ENCODE measurements at regions not wholly inside any gene's neighbourhood (a gene's known extent, or its start where the extent isn't known, plus 50 kb on each side); places are given as distances from the start of the nearest gene placed in this dataset.
A peak's percentile ranks its signal among the peaks of the same experiment; 100 is the strongest.
"Not testable (repeated sequence)": the region's sequence is repeated elsewhere in the genome, so short reads cannot be mapped to it uniquely, and the experiment has no call there.

DNA sequence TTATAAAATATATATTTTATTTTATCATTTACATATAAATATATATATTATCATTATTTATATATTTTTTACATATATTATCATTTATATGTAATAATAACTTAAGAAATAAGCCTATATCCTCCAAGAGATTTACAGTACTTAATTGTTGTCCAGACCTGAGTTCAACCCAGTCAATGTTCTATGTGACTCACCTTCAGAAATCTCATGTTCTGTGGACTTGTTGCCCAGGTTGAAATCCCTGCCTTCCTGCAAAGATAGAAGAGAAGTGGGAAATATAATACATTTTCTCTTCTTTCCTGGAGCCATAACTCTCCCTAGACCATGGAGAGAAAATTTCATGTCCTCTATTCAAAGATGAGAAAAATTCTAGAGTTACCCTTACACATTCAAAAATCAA is 247.3 kb downstream of the PARM1 start:
- DNase-seq = peak; percentile 40

DNA sequence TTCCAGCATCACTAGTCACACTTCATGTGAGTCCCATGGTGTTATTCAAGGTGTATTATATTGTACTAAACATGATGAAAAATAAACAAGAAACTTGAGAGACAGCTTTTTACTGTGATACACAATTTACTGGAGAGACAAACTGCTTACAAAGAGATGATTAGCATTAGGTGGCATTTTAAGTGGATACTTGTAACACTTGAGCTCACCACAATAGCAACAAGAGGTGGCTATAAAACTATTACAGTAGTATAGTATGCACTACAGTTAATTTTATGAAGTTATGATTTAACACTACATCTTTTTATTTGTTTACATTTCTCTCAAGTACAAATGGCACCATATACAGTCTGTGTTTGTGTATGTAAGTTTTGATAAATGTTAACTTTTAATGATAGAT is 246.6 kb downstream of the PARM1 start:
- peak; percentile 82 for DNase-seq

DNA sequence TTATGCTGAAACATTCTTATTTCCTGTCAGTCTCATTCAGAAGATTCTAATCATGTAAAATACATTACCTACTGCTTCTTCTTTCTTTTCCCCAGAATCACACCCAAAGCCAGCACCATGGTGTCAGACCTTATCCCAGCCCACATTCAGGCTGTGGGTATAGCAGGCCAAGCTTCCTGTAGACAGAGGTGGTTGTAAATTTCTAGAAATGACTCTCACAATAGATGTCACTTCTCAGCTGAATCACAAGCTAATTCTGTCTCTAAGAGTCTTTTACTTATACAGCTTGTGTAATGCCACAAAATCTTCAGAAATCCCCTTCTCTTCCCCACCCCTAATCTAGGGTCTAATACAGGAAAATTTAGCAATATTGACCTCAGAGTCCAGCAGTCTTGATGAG is 239.6 kb downstream of the PARM1 start:
- DNase-seq = no peak

DNA sequence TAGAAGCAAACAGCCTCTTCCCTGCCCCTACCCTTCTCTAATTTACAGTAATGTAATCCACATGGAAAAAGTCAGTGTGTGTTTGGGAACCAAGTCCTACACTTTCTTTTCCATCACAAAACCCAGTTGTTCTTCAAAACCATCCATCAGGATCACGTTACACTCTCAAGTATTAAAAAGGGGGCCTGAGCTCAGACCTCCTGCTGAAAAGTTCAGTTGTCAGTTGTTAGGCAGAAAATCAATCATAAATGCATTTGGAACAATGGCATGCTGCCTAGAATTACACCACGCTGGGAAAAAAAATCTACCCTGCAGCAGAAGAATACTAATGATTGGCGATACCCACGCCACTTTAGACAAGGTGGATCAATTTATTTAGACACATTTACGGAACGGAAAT is 236.5 kb downstream of the PARM1 start:
- no peak for DNase-seq

DNA sequence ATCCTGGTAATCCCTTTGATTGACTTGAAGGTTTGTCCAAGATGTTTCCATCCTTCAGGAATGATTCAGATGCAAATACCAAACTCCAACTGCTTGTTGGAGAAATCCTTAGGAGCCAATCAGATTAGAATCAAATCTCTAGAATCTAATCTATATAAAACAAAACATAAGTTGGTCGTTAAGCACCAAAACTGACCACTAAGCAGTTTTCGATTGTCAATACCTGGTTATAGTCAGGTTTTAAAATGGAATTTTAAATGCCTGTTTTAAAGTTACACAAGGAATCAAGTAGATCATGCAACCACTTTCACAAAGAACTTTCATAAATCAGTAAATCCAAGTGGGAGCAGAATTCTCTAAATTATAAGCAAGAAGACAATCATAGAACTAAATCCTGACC is 236.1 kb downstream of the PARM1 start:
- no peak for DNase-seq

DNA sequence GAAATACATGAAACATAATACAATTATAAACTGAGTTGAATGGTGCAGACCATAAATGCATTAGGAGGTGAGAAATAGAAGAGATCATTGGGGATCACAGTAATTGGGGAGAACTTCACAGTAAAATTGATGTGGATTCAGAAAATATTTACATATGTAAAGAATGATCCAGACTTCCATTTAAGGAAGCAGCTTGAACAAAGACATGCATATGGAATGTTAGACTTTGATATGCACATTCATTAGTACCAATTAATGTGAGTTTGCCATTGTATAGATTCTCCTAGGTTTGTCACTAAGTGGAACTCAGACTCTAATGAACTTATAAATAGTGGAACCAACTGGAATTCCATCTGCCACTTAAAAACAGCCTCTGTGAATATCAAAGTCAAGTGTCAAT is 235.6 kb downstream of the PARM1 start:
- DNase-seq = no peak

DNA sequence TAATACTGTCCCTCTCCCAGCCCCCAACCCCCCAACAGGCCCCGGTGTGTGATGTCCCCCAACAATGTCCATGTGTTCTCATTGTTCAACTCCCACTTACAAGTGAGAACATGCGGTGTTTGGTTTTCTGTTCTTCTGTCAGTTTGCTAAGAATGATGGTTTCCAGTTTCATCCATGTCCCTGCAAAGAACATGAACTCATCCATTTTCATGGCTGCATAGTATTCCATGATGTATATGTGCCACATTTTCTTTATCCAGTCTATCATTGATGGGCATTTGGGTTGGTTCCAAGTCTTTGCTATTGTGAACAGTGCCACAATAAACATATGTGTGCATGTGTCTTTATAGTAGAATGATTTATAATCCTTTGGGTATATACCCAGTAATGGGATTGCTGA is 232.2 kb downstream of the PARM1 start:
- not testable (repeated sequence) for DNase-seq

DNA sequence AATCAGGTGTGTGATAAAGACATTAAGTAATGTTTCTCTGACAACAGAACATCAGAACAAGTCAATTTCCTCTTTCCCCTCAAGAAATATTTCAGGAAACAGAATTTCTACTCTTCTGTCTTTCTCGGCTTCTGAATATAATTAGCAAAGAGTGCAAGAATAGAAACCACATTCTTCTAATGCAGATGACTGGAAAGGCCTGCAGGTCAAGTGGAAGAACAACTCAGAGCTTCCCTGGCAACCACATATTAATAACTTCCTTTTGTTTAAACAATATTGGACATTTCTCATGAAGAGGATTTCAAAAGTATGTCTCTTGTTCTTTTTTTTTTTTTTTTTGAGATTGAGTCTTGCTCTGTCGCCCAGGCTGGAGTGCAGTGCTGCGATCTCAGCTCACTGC is 225.5 kb downstream of the PARM1 start:
- DNase-seq = peak; percentile 19

DNA sequence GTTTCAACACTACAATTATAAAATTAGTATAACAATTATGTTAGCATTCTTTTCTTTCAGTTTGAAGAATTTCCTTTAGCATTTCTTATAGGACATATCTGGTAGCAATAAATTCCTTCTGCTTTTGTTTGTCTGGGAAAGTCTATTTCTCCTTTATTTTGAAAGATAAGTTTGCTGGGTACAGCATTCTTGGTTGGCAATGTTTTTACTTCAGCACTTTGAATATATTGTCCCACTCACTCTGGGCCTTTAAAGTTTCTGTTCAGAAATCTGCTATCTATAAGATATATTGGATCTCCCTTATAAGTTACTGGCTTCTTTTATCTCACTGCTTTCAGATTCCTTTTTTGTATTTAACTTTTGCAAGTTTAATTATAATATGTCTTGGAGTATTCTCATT is 222.1 kb downstream of the PARM1 start:
- no peak for DNase-seq

DNA sequence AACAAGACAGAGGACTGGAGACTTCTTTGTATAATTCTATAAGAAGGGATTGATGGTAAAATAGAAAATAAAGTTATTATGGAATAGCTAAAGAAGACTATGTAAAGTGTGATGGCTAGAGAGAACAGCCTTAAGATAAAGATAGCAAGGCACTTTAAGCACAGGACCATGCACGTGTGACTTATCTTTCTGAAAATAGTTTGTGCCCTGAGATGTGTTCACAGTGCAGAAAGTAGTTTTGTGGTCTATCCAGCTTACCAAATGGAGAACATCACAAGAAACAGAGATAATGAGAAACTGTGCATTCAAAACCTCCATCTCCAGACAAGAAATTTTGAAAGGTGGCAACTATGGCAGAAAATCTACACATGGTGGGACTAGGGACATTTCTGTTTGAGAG is 213.3 kb downstream of the PARM1 start:
- DNase-seq = no peak

DNA sequence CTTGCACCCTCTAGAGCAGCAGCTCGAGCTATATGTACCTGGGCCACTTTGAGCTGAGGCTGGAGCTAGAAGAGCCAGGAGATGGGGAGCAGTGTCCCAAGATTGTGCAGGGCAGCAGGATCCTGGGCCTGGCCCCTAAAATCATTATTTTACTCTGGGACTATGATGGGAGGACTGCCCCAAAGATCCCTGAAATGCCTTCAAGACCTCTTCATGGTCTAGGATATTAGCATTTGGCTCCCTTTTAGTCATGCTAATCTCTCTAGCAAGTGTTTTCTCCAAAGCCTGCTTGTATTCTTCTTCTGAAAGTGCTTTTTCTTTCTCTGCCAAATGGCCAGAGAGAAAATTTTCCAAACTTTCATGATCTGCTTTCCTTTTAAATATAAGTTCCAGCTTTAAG is 211.6 kb downstream of the PARM1 start:
- no peak for DNase-seq

DNA sequence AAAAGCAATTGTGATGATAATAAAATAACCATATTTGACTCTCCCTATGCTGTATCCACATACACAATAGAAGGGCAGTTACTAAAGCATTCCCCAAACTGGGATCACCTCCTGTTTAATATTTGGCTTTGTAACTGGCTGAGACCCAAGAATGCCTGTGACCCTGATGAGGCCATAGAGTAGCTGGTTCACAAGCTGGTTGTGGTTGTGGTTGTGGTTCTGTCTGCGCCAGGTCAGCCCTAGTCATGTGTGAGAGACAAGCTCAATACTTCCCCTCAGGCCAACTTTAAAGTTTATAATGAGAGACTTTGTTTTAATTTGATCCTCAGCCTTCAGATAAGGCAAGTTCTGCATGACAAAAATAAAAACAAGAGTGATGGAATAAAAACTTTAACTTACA is 209.9 kb downstream of the PARM1 start:
- no peak for DNase-seq

DNA sequence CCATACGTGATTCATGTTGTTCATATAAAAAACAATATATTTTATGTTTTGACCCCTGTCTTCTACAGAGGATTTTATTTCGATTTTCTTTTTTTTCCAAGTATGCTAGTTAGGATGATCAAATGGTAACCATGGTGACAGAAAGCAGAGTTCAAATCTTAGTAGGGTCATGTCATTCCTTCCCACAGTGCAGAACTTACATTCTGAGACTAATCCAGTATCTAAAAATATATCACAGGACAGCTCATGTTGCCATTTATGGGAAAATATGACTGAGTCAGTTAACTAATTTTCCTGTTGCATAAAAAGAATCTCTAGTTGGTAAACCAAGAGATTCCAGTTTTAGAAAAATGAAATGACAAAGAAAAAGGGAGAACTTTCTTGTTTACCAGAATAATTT is 209.5 kb downstream of the PARM1 start:
- no peak for DNase-seq

DNA sequence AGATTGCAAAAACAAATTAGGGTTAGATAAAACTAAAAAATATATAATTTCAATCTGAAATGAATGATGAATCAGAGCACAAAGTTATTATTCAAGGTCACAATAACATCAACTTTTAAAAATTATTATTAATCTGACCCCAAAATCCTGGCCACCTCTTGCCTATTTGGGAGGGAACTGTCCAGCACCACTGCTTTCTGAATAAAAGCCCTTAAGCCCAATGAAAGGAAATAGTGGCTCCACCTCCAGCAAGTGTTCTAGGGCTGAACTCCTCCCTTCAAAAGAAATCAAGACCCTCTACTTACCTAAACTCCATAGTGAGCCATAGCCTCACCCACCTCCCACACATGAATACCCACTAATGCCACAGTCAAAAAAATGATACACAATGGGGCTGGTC is 208.2 kb downstream of the PARM1 start:
- no peak for DNase-seq

DNA sequence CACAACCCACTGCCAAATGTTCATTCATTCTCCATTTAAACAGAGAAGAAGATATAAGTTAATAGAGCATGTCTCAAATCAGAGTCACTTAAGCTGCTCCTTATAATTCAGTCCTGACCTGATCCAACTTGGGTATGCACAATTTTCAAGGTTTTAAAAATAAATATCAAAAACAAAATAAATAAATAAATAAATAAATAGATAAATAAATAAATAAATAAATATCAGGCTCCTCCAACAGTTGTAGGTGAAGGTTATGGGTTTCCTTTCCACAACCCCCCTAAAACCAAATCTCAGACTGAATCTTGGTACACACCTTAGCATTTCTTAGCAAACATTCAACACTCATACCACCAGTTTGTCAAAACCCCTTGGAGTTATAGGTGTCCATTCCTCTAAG is 204.4 kb downstream of the PARM1 start:
- DNase-seq = no peak

DNA sequence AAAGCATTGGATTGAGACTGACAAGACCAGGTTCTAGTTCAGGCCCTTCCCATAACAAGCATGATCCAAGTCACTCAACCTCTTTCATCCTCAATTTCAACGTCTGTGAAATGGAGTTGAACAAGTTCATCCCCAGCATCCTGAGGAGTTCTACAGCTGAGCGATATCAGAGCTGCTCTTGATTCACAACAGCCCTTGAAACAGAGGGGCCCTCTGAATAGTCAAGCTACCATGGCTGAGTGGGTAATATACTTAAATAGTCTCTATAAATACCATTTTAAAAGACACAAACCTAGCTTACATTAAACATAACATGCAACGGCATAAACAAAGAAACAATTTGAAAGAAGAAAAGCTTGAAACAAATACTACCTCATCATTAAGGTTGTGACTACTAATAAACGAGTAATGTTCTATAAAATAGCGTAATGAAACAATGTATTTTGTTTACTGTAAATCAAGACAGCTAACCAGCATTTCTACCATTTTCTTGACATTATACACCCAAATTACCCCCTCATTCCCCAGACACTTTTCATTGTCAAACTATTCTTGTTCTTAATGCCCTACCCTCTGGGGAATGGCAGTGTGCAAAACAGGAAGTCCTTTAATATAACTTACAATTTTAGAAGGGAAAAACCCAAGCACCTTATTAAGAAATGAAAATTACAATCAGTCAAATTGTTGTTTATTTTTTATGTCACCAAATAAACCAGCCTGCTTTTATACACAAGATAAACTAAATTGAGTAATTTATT is 202.3 kb downstream of the PARM1 start:
- DNase-seq = no peak

DNA sequence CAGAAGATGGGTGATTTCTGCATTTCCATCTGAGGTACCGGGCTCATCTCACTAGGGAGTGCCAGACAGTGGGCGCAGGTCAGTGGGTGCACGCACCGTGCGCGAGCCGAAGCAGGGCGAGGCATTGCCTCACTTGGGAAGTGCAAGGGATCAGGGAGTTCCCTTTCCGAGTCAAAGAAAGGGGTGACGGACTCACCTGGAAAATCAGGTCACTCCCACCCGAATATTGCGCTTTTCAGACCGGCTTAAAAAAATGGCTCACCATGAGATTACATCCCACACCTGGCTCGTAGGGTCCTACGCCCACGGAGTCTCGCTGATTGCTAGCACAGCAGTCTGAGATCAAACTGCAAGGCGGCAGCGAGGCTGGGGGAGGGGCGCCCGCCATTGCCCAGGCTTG is 194.0 kb downstream of the PARM1 start:
- peak; percentile 7 for DNase-seq

DNA sequence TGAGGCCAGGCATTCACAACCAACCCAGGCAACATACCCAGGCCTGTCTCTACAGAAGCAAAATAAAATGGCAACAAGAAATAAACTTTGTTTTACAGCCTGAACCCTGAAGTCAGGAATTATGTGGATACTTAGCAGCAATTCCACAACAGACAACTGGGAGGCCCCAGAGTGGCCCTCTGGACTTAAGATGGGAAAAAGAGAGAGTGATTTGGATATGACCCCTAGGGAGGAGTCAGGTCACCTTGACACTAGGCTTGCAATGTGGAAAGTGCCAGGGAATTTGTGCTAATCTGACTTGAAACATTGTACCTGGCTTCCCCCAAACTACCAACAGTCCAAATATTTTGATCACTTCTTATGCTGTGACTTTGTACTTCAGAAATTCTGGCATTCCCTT is 193.1 kb downstream of the PARM1 start:
- peak; percentile 36 for DNase-seq

DNA sequence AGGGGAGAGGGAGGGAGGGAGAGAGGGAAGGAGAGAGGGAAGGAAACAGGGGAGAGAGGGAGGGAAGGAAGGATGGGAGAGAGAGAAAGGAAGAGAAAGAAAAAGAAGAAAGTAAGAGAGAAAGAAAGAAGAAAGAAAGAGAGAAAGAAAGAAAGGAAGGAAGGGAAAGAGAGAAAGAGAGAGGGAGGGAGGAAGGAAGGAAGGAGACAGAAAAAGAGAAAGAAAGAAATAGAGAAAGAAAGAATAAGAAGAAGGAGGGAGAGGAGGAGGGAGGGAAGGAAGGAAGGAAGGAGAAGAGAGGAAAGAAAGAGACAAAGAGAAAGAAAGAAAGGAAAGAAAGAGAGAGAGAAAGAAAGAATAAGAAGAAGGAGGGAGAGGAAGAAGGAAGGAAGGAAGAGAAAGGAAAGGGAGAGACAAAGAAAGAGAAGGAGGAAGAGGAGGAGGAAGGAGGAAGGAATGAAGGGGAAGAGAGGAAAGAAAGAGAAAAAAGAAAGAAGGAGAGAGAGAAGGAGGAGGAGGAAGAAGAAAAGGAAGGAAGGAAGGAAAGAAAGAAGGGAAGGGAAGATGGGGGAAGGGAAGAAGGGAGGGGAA is 189.6 kb downstream of the PARM1 start:
- no peak for DNase-seq

DNA sequence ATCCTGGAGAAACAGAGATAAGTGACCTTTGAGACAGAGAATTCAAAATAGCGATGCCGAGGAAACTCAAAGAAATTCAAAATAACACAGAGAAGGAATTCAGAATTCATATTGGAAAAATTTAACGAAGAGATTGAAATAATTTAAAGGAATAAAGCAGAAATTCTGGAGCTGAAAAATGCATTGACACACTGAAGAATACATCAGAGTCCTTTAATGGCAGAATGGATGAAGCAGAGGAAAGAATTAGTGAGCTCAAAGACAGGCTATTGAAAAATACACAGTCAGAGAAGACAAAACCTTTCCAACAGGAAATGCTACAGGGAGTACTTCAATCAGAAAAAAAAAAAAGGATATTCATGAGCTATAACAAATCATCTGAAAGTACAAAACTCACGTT is 185.8 kb downstream of the PARM1 start:
- no peak for DNase-seq

DNA sequence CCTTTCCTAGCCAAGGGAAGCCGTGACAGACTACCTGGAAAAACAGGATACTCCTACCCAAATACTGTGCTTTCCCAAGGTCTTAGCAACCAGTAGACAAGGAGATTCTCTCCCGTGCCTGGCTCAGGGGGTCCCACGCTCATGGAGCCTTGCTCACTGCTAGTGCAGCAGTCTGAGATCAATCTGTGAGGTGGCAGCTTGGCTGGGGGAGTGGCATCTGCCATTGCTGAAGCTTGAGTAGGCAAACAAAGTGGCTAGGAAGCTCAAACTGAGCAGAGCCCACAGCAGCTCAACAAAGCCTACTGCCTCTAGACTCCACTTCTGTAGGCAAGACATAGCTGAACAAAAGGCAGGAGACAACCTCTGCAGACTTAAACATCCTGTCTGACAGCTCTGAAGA is 177.1 kb downstream of the PARM1 start:
- no peak for DNase-seq

DNA sequence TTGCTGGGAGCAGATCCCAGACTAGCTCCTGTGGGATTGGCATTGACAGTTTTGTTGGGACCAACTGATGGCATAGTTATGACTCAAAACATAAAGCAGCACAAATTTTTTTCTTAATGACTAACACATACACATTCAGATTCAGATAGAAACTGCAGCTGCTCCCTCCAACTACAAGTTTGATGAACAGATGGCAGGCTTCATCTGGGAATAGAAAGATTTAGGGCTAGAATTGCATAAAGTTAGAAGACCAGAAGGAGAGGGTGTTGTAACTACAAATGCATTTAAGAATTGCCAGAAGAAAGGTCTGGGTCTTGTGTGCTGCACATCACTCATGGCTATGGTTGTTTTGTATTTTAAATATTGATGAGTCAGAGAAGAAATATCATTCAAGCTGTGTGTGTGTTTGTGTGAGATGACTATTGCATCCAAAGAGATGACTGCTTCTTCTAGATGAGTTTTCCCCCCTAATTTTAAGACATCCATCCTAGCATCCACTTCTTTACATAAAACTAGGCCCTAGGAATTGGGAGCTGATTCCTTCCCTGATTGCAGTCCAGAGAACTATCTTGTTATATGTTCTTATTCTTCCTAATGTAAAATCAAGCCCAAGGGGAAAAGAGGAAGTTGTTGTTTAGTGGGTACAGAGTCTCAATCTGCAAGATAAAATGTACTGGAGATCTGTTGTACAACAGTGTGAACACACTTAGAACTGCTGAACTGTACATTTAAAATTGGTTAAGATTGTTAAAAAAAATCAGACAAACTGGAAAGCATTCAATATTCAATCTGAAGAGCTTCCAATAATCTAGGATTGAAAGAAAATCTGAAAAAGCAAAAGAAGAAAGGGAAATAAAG is 175.1 kb downstream of the PARM1 start:
- no peak for DNase-seq

DNA sequence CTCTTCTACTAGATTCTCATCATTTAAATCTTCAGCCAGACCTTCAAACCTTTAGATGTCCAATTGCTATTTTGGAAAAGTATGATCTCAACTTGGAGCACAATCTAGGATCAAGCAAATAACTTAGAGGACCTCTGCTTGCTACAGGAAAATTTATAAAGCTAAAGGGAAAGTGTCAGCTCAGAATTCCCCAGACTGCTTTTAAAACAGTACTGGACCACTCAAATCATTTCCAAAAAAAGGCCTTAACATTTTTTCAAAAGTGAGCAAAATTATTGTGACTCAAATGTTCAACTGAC is 169.8 kb downstream of the PARM1 start:
- DNase-seq = no peak
